ENCODE measurements at regions not wholly inside any gene's neighbourhood (a gene's known extent, or its start where the extent isn't known, plus 50 kb on each side); places are given as distances from the start of the nearest gene placed in this dataset.
"Not testable (repeated sequence)": the region's sequence is repeated elsewhere in the genome, so short reads cannot be mapped to it uniquely, and the experiment has no call there.

- no peaks in the 10 kb centered on the region for H3K4me1 ChIP-seq (replicated peaks)
- WGBS = 80% methylated on average over 2 of the region's 2 CpGs
- no peaks in the 10 kb centered on the region for H3K9me3 ChIP-seq
- TF ChIP-seq POLR2AphosphoS5 (IDR thresholded peaks at IDR 0.05) (no peak), POLR2A (IDR thresholded peaks at IDR 0.05) (no peak), CTCF (IDR thresholded peaks at IDR 0.05) (no peak)
- DNase-seq (ENCODE audit: low spot score) = no peak
- intact Hi-C loops (cut with DNase I) = no loop called here
- no peaks in the 10 kb centered on the region for H3K27me3 ChIP-seq (replicated peaks; ENCODE audit: insufficient read depth)
- H3K36me3 ChIP-seq = no peaks in the 10 kb centered on the region
- no peak overlapping the region for H3K4me3 ChIP-seq
- H3K27ac ChIP-seq = no peak overlapping the region
Measured at GRCh38 chr2:184316921-184317320, 281.4 kb upstream of the ZNF804A start.

- H3K4me3 ChIP-seq = no peak overlapping the region
- WGBS = 51% methylated on average over 3 of the region's 3 CpGs
- no peaks in the 10 kb centered on the region for H3K4me1 ChIP-seq (replicated peaks)
- no peaks in the 10 kb centered on the region for H3K9me3 ChIP-seq
- H3K27me3 ChIP-seq (replicated peaks; ENCODE audit: insufficient read depth) = no peaks in the 10 kb centered on the region
- no peaks in the 10 kb centered on the region for H3K36me3 ChIP-seq
- TF ChIP-seq POLR2AphosphoS5 (IDR thresholded peaks at IDR 0.05) (no peak), POLR2A (IDR thresholded peaks at IDR 0.05) (no peak), CTCF (IDR thresholded peaks at IDR 0.05) (no peak)
- no peak overlapping the region for H3K27ac ChIP-seq
- intact Hi-C loops (cut with DNase I) = no loop called here
- DNase-seq (ENCODE audit: low spot score) = no peak
Measured at GRCh38 chr2:184322615-184323014, 275.7 kb upstream of the ZNF804A start.

DNA sequence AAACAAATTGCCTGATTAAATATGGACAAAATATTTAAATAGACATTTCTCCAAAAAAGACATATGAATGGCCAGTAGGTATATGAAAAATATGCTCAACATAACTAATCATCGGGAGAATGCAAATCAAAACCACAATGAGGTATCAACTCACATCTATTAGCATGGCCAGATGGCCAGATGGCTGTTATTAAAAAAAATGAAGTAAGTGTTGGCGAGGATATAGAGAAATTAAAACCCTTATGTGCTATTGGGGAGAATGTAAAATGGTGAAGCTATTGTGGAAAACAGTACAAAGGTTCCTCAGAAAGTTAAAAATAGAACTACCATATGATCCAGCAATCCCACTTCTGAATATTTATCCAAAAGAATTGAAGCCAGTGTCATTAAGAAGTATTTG lies 272.3 kb upstream of the ZNF804A start:
- Histone ChIP-seq H3K27ac (no peak overlapping the region), H3K27me3 (replicated peaks; ENCODE audit: insufficient read depth) (no peaks in the 10 kb centered on the region), H3K4me3 (no peak overlapping the region), H3K36me3 (no peaks in the 10 kb centered on the region), H3K9me3 (no peaks in the 10 kb centered on the region), H3K4me1 (replicated peaks) (no peaks in the 10 kb centered on the region)
- no peak for TF ChIP-seq POLR2AphosphoS5 (IDR thresholded peaks at IDR 0.05)
- TF ChIP-seq CTCF (IDR thresholded peaks at IDR 0.05) = no peak
- TF ChIP-seq POLR2A (IDR thresholded peaks at IDR 0.05) = no peak
- intact Hi-C loops (cut with DNase I) = no loop called here
- no peak for DNase-seq (ENCODE audit: low spot score)
- 88% methylated on average over 2 of the region's 2 CpGs for WGBS

DNA sequence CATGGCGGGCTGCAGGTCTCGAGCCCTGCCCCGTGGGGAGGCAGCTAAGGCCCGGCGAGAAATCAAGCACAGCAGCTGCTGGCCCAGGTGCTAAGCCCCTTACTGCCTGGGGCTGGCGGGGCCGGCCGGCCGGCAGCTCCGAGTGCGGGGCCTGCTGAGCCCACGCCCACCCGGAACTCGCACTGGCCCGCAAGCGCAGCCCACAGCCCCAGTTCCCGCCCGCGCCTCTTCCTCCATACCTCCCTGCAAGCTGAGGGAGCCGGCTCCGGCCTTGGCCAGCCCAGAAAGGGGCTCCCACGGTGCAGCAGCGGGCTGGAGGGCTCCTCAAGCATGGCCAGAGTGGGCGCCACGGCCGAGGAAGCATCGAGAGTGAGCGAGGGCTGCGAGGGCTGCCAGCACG lies 270.5 kb upstream of the ZNF804A start:
- DNase-seq (ENCODE audit: low spot score); H3K4me1 ChIP-seq (replicated peaks); H3K36me3 ChIP-seq; H3K9me3 ChIP-seq; H3K27ac ChIP-seq; H3K27me3 ChIP-seq (replicated peaks; ENCODE audit: insufficient read depth); intact Hi-C loops (cut with DNase I); H3K4me3 ChIP-seq: not testable (repeated sequence)
- WGBS = 86% methylated on average over 23 of the region's 30 CpGs

DNA sequence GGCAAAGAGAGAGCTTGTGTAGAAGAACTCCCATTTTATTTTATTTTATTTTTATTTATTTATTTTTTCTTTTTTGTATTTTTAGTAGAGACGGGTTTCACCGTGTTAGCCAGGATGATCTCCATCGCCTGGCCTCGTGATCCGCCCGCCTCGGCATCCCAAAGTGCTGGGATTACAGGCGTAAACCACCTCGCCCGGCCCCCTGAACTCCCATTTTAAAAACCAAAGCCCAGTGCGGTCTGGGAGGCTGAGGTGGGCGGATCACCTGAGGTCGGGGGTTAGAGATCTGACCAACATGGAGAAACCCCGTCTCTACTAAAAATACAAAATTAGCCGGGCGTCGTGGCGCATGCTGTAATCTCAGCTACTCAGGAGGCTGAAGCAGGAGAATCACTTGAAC lies 267.8 kb upstream of the ZNF804A start:
- H3K4me3 ChIP-seq; H3K27ac ChIP-seq; DNase-seq (ENCODE audit: low spot score); H3K9me3 ChIP-seq; H3K27me3 ChIP-seq (replicated peaks; ENCODE audit: insufficient read depth); H3K36me3 ChIP-seq; intact Hi-C loops (cut with DNase I); H3K4me1 ChIP-seq (replicated peaks): not testable (repeated sequence)
- 95% methylated on average over 18 of the region's 18 CpGs for WGBS

DNA sequence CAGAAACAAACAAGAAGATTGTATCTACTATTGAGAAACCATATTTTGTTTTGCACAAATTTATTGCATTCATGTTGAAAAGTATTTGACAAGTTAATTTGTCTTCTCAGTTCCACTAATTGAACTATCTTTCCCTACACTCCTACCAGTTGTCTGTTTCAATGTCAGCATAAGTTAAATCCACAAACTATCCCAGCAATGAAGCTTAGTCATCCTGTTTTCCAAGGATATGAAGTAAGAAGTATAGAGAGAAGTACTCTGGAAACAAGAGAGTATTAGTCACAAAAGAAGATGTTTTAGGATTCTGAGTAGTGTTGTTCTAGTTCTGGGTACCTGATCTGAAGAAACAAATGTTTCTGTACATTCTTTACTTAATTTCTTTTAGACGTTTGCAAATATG lies 261.6 kb upstream of the ZNF804A start:
- Histone ChIP-seq H3K36me3 (no peaks in the 10 kb centered on the region), H3K4me1 (replicated peaks) (no peaks in the 10 kb centered on the region), H3K4me3 (no peak overlapping the region), H3K27me3 (replicated peaks; ENCODE audit: insufficient read depth) (no peaks in the 10 kb centered on the region), H3K27ac (no peak overlapping the region), H3K9me3 (no peaks in the 10 kb centered on the region)
- TF ChIP-seq POLR2A (IDR thresholded peaks at IDR 0.05) = no peak
- TF ChIP-seq CTCF (IDR thresholded peaks at IDR 0.05) = no peak
- no peak for TF ChIP-seq POLR2AphosphoS5 (IDR thresholded peaks at IDR 0.05)
- WGBS = 61% methylated on average over 1 of the region's 1 CpG
- intact Hi-C loops (cut with DNase I) = no loop called here
- no peak for DNase-seq (ENCODE audit: low spot score)
